B cell (primary cell): ENCODE measurements at regions not wholly inside any gene's neighbourhood (a gene's known extent, or its start where the extent isn't known, plus 50 kb on each side); places are given as distances from the start of the nearest gene placed in this dataset.

ENCODE experiments used
- ATAC-seq: fragments of 200-7000 bp; cut with Tn5 transposase; one replicate; pipeline ENCODE4 v1.10.0; 2021; ENCODE audit warnings: low read depth, mild to moderate bottlenecking, moderate number of reproducible peaks, moderate library complexity
- CTCF ChIA-PET: fragments of 350-600 bp; sonication (Branson Sonifier 250); formaldehyde crosslinking; loops from one replicate; lab custom pipeline; 2021; ENCODE audit warnings: antibody characterized with exemption, inconsistent platforms; lab: Charles Lee
- POLR2A ChIA-PET: fragments of 350-600 bp; sonication (Branson Sonifier 250); formaldehyde crosslinking; loops from one replicate; lab custom pipeline; 2021; ENCODE audit warnings: antibody characterized with exemption; lab: Charles Lee
- DNase-seq: peaks from one replicate; pipeline ENCODE4 v3.0.0; 2013
- H2AFZ ChIP-seq: 2 replicates; pipeline ENCODE4 v1.6.1; 2012; ENCODE audit warnings: mild to moderate bottlenecking, low read depth, low read length; ENCODE audit not compliant: insufficient read depth, poor library complexity, severe bottlenecking
- H3K27ac ChIP-seq, 2 donors: 1 replicate in 1 of 2; 2 replicates in 1 of 2; pipeline ENCODE4 v1.5.1; 2012 to 2013; ENCODE audit warnings: low read length in 2 of 2, mild to moderate bottlenecking in 2 of 2, moderate library complexity in 1 of 2
- H3K27me3 ChIP-seq, 4 experiments: fragments of 200-600 bp in 1 of 4; sonication (generic) in 1 of 4; replicated peaks in 1 of 4; 1 replicate in 2 of 4; 2 replicates in 2 of 4; pipeline versions ENCODE4 v1.6.1 to v1.7.0; 2013 to 2016; ENCODE audit warnings: low read length in 3 of 4, mild to moderate bottlenecking in 2 of 4, mixed read lengths in 1 of 4, moderate library complexity in 1 of 4; ENCODE audit not compliant: insufficient read depth in 4 of 4, control insufficient read depth in 3 of 4; ENCODE audit errors: control extremely low read depth in 1 of 4
- H3K36me3 ChIP-seq, 2 experiments: replicated peaks in 1 of 2; 1 replicate in 1 of 2; 2 replicates in 1 of 2; pipeline versions ENCODE4 v1.6.1 to v1.7.1; 2013; ENCODE audit warnings: low read length in 1 of 2; ENCODE audit not compliant: insufficient read depth in 2 of 2, control insufficient read depth in 1 of 2; ENCODE audit errors: control extremely low read depth in 1 of 2, extremely low read depth in 1 of 2
- H3K4me1 ChIP-seq, 2 donors: fragments of 200-600 bp in 1 of 2; sonication (generic) in 1 of 2; 1 replicate in 1 of 2; 2 replicates in 1 of 2; pipeline versions ENCODE4 v1.5.1 to v1.6.1; 2013 to 2017; ENCODE audit warnings: low read length in 2 of 2; ENCODE audit not compliant: control insufficient read depth in 2 of 2, insufficient read depth in 2 of 2
- H3K4me2 ChIP-seq: replicated peaks from 2 replicates; pipeline ENCODE3; 2012; ENCODE audit warnings: mild to moderate bottlenecking, low read depth, low read length; ENCODE audit not compliant: poor library complexity, severe bottlenecking
- H3K4me3 ChIP-seq, 5 experiments: fragments of 200-600 bp in 1 of 5; sonication (generic) in 1 of 5; 1 replicate in 3 of 5; 2 replicates in 2 of 5; pipeline versions ENCODE4 v1.5.1 to v1.7.0; 2011 to 2016; ENCODE audit warnings: low read length in 4 of 5, mild to moderate bottlenecking in 4 of 5, low read depth in 2 of 5, control low read depth in 1 of 5, moderate library complexity in 1 of 5; ENCODE audit not compliant: insufficient read depth in 1 of 5; ENCODE audit errors: control extremely low read depth in 1 of 5, extremely low read depth in 1 of 5
- H3K79me2 ChIP-seq: fragments of 200-600 bp; sonication (generic); one replicate; pipeline ENCODE4 v1.6.0; 2016; ENCODE audit warnings: low read length; ENCODE audit not compliant: control insufficient read depth, insufficient read depth
- H3K9ac ChIP-seq: fragments of 200-600 bp; sonication (generic); 2 replicates; pipeline ENCODE4 v1.6.1; 2017; ENCODE audit warnings: mild to moderate bottlenecking, low read length, moderate library complexity
- H3K9me3 ChIP-seq, 3 donors: one replicate each; pipeline versions ENCODE4 v1.6.1 to v1.7.1; 2013; ENCODE audit warnings: low read length in 2 of 3; ENCODE audit not compliant: control insufficient read depth in 2 of 3, insufficient read depth in 1 of 3; ENCODE audit errors: control extremely low read depth in 1 of 3
- H4K20me1 ChIP-seq: 2 replicates; pipeline ENCODE4 v1.6.0; 2012; ENCODE audit warnings: mild to moderate bottlenecking, low read length; ENCODE audit not compliant: insufficient read depth, control insufficient read depth, poor library complexity, severe bottlenecking
- H3K27ac Mint-ChIP-seq: one replicate; pipeline ENCODE4 v1.8.0; 2021; ENCODE audit warnings: mixed read lengths
- H3K27me3 Mint-ChIP-seq: one replicate; pipeline ENCODE4 v1.8.0; 2021; ENCODE audit warnings: mixed read lengths
- H3K4me1 Mint-ChIP-seq: one replicate; pipeline ENCODE4 v1.8.0; 2021; ENCODE audit warnings: mixed read lengths
- H3K4me3 Mint-ChIP-seq: one replicate; pipeline ENCODE4 v1.8.0; 2021; ENCODE audit warnings: mixed read lengths
- H3K9me3 Mint-ChIP-seq: one replicate; pipeline ENCODE4 v1.8.0; 2022; ENCODE audit warnings: mixed read lengths; ENCODE audit not compliant: insufficient read depth
- EZH2 ChIP-seq: IDR thresholded peaks from 2 replicates; pipeline ENCODE4 v1.6.1; 2012; ENCODE audit warnings: borderline replicate concordance, low read depth, mild to moderate bottlenecking, moderate library complexity, low read length; ENCODE audit not compliant: insufficient read depth, poor library complexity, severe bottlenecking
- WGBS: methylation state at CpG from one replicate; pipeline ENCODE4 v1.1.5; 2013; ENCODE audit warnings: missing lambda C conversion rate; ENCODE audit not compliant: insufficient coverage; 5-methylcytosine and 5-hydroxymethylcytosine counted together
- intact Hi-C: fragments of 100-400 bp; cut with micrococcal nuclease; formaldehyde crosslinking; loops from one replicate; pipeline ENCODE4 v1.10.0; 2022
- TF ChIP-seq, protein P1 (sequence below): fragments of 200-600 bp; IDR thresholded peaks from one replicate; pipeline ENCODE4 v1.8.0; 2022; ENCODE audit warnings: antibody characterized with exemption, mild to moderate bottlenecking

- Histone ChIP-seq H3K79me2 (no peaks in the 10 kb centered on the region), H3K4me1 (no peaks in the 10 kb centered on the region), H3K36me3 (no peaks in the 10 kb centered on the region), H3K9ac (no peak overlapping the region), H3K27ac (no peak overlapping the region), H3K4me2 (no peak overlapping the region), H3K9me3 (no peaks in the 10 kb centered on the region), H3K27me3 (peaks cover 0 to 6% (median 2%) of the 10 kb centered on the region in 4 experiments), H3K4me3 (no peak overlapping the region), H2AFZ (no peak overlapping the region), H4K20me1 (no peaks in the 10 kb centered on the region)
- ATAC-seq: no peak
- intact Hi-C loops: no loop called here
- POLR2A ChIA-PET: no interaction called here
- TF ChIP-seq, protein P1, sequence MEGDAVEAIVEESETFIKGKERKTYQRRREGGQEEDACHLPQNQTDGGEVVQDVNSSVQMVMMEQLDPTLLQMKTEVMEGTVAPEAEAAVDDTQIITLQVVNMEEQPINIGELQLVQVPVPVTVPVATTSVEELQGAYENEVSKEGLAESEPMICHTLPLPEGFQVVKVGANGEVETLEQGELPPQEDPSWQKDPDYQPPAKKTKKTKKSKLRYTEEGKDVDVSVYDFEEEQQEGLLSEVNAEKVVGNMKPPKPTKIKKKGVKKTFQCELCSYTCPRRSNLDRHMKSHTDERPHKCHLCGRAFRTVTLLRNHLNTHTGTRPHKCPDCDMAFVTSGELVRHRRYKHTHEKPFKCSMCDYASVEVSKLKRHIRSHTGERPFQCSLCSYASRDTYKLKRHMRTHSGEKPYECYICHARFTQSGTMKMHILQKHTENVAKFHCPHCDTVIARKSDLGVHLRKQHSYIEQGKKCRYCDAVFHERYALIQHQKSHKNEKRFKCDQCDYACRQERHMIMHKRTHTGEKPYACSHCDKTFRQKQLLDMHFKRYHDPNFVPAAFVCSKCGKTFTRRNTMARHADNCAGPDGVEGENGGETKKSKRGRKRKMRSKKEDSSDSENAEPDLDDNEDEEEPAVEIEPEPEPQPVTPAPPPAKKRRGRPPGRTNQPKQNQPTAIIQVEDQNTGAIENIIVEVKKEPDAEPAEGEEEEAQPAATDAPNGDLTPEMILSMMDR: no peak
- no peak for TF ChIP-seq EZH2
- CTCF ChIA-PET: no interaction called here
- H3K4me1 Mint-ChIP-seq: no peaks in the 10 kb centered on the region
- no peak overlapping the region for H3K4me3 Mint-ChIP-seq
- no peak for DNase-seq
- peaks cover 34% of the 10 kb centered on the region for H3K27me3 Mint-ChIP-seq
- H3K9me3 Mint-ChIP-seq: no peaks in the 10 kb centered on the region
- WGBS: 82% methylated on average over 2 of the region's 4 CpGs
- H3K27ac Mint-ChIP-seq: no peak overlapping the region
Measured at GRCh38 chr6:3509336-3509735, 52.5 kb upstream of the SLC22A23 start.

DNA sequence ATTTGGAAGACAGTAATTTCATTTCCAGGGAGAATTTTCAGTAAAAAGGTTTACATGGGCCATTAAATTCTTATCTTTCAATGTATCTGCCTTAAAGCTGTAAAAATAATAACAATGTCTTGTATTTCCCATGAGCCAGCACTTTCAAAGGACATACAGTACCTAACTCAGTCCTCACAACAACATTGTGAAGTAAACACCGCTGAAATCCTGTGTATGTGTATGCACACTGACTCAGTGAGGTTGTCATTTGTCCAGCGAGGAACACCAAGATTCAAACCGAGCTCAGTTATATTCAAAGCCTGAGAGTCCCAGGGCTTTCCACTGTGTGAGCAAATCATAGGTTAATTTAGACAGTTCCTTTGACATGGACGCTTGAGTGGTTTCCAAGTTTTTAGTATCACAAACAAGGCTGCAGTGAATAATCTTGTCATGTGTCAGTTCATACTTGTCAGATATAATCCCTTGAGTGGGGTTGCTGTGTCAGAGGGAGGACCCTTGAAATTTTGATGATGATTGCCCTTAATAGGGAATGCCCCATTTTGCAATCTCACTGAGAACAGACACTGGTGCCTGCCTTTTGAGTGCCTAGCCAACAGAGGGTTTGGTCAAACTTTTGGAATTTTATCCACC lies 50.0 kb upstream of the SLC22A23 start:
- no peak overlapping the region for H3K27ac ChIP-seq
- Mint-ChIP-seq H3K9me3 (no peaks in the 10 kb centered on the region), H3K4me1 (no peaks in the 10 kb centered on the region), H3K27ac (no peak overlapping the region), H3K4me3 (no peak overlapping the region), H3K27me3 (peaks cover 28% of the 10 kb centered on the region)
- H3K9me3 ChIP-seq: no peaks in the 10 kb centered on the region
- H3K4me3 ChIP-seq: no peak overlapping the region
- H3K79me2 ChIP-seq: no peaks in the 10 kb centered on the region
- no peaks in the 10 kb centered on the region for H4K20me1 ChIP-seq
- no peak overlapping the region for H3K4me2 ChIP-seq
- ATAC-seq (no peak), DNase-seq (no peak)
- ChIA-PET CTCF (no interaction called here), POLR2A (no interaction called here)
- intact Hi-C loops: no loop called here
- H3K9ac ChIP-seq: no peak overlapping the region
- H3K4me1 ChIP-seq: no peaks in the 10 kb centered on the region
- no peaks in the 10 kb centered on the region for H3K27me3 ChIP-seq
- 87% methylated on average over 3 of the region's 4 CpGs for WGBS
- no peaks in the 10 kb centered on the region for H3K36me3 ChIP-seq
- no peak overlapping the region for H2AFZ ChIP-seq
- TF ChIP-seq, protein P1: no peak
- TF ChIP-seq EZH2: no peak
